Amniotic epithelial cell (primary cell): ENCODE measurements at regions not wholly inside any gene's neighbourhood (a gene's known extent, or its start where the extent isn't known, plus 50 kb on each side); places are given as distances from the start of the nearest gene placed in this dataset.
"Not testable (repeated sequence)": the region's sequence is repeated elsewhere in the genome, so short reads cannot be mapped to it uniquely, and the experiment has no call there.

Experiments used
- DNase-seq: peaks from one replicate; pipeline ENCODE4 v3.0.0-alpha.2; 2010; ENCODE audit warnings: low read depth

- no peak for DNase-seq
Observed at GRCh38 chr22:49392841-49393510, 434.7 kb downstream of the BRD1 start.

GRCh38 chr22:49392247-49392646 lies 435.4 kb downstream of the BRD1 start:
- no peak for DNase-seq

GRCh38 chr22:49391436-49391835 lies 436.2 kb downstream of the BRD1 start:
- DNase-seq, result no peak

GRCh38 chr22:49390954-49391353 lies 436.7 kb downstream of the BRD1 start:
- no peak for DNase-seq

- not testable (repeated sequence) for DNase-seq
Observed at GRCh38 chr22:49383909-49384308, 443.8 kb downstream of the BRD1 start.

- DNase-seq, result no peak
Observed at GRCh38 chr22:49382451-49382735, 445.3 kb downstream of the BRD1 start.

GRCh38 chr22:49381595-49382450 lies 445.9 kb downstream of the BRD1 start:
- no peak for DNase-seq

GRCh38 chr22:49380828-49381114 lies 446.9 kb downstream of the BRD1 start:
- DNase-seq, result no peak

- no peak for DNase-seq
Observed at GRCh38 chr22:49380095-49380827, 447.4 kb downstream of the BRD1 start.

- no peak for DNase-seq
Observed at GRCh38 chr22:49377306-49377705, 450.4 kb downstream of the BRD1 start.

GRCh38 chr22:49373801-49374226 lies 453.9 kb downstream of the BRD1 start:
- DNase-seq, result no peak

- no peak for DNase-seq
Observed at GRCh38 chr22:49373289-49373666, 454.4 kb downstream of the BRD1 start.

- no peak for DNase-seq
Observed at GRCh38 chr22:49372530-49373288, 455.0 kb downstream of the BRD1 start.

- DNase-seq, result no peak
Observed at GRCh38 chr22:49372111-49372529, 455.6 kb downstream of the BRD1 start.

- DNase-seq, result no peak
Observed at GRCh38 chr22:49371325-49372110, 456.2 kb downstream of the BRD1 start.

GRCh38 chr22:49370627-49371301 lies 456.9 kb downstream of the BRD1 start:
- no peak for DNase-seq

GRCh38 chr22:49369726-49370626 lies 457.7 kb downstream of the BRD1 start:
- no peak for DNase-seq

GRCh38 chr22:49368976-49369725 lies 458.5 kb downstream of the BRD1 start:
- DNase-seq, result no peak
